ENCODE measurements at regions not wholly inside any gene's neighbourhood (a gene's known extent, or its start where the extent isn't known, plus 50 kb on each side); places are given as distances from the start of the nearest gene placed in this dataset.

GRCh38 chr20:59376109-59376841 lies 75.9 kb downstream of the EDN3 start:
- no peak for DNase-seq (ENCODE audit: low read depth in 2 of 2)

GRCh38 chr20:59376998-59377397 lies 76.6 kb downstream of the EDN3 start:
- DNase-seq (ENCODE audit: low read depth in 2 of 2), result no peak

DNA sequence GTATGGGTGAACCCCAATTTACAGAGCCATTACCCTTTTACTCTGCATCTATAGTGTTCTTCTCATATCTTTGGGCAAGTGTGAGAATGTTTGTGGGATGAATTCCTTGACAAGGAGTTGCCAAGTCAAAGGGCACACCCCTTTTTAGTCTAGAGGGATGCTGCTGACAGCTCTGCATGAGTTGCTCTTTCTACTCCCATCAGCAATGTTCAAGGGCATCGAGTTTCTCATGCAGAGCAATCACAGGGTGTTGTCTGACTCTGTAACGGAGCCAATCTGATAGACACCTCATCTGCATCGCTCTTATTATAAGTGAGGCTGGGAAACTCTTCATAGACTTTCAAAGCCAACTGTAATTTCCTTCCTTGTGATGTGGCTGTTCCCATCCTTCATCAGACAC lies 77.4 kb downstream of the EDN3 start:
- no peak for DNase-seq (ENCODE audit: low read depth in 2 of 2)

GRCh38 chr20:59378396-59378795 lies 78.0 kb downstream of the EDN3 start:
- no peak for DNase-seq (ENCODE audit: low read depth in 2 of 2)

GRCh38 chr20:59378966-59379365 lies 78.6 kb downstream of the EDN3 start:
- DNase-seq (ENCODE audit: low read depth in 2 of 2), result no peak

DNA sequence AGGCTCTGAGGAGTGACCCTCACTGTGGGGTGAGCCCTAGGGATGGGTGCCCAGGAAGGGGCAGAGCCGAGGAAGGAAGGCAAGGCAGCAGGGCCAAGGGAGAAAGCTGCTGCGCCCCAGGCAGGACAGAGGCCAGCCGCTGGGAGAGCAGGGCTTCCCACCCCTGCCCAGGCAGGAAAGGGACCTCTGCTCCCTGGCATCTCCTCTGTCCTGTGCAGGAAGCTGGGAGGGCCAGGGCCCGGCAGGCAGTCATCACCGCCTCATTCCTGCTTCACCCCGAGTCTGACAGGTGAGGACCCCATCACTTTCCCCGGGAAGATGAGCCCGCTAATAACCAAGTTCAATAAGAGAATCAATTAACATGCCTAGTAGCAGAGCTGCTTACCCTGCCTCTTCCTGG lies 81.3 kb downstream of the EDN3 start:
- DNase-seq (ENCODE audit: low read depth in 2 of 2), result no peak

DNA sequence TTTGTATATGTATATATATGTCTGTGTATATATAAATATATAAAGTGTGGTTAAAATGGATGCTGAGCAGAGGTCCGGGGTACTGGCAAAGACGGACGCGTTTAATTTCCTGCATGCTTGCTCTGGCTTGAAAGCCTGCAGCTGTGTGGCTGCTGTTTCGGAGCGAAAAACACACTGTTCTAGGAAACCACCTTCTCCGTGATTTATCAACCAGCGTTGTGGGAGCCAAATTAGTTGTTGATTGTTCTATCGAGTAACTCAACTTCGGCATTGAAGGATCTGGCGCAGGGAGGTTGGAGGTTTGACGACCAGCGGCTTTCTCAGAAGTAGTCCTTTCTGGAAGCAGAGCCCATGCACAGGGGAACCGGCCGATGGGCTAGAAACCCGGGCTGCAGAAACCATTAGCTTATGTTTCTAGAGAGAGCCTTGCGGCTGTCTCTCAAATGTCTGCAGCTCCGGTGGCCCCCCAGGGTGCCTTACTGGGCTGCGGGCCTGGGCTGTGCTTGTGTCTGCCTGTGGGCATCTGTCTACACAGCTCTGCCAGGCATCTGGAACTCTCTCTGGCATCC lies 81.8 kb downstream of the EDN3 start:
- DNase-seq (ENCODE audit: low read depth in 2 of 2), result no peak

DNA sequence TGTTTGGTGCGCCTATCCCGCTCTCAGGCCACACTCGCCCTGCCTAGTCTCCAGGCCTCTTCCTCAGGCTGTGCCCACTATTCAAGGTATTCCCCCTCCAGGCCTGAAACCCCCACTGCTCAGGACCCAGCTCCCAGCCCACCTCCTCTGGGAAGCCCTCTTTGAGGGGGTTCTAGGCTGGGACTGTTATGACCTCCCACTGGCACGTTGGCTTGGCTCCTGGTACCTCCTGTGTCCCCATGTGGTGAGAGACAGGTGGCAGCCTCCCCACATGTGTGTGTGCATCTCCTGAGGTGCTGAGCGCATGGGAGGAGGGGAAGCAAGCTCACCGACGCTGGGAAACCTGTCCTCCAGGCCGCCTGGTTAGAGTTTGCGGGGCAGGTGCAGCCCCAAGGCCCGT lies 82.5 kb downstream of the EDN3 start:
- DNase-seq (ENCODE audit: low read depth in 2 of 2), result no peak

DNA sequence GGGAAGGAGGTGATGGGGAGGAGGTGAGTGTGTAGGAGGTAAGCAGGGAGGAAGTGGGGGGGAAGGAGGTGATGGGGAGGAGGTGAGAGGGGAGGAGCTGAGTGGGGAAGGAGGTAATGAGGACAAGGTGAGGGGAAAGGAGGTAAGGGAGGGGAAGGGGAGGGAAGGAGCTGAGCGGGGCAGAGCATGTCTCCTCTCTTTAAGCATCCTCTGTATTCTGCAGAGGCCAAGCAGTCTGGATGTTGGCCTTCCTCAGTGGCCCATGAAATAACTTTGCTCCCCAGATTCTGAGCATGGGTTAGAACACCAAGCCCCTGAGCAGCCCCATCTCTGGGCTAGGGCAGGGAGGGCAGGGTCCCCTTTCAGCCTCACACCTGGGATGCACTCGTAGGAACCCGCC lies 84.6 kb downstream of the EDN3 start:
- DNase-seq (ENCODE audit: low read depth in 2 of 2), result no peak

DNA sequence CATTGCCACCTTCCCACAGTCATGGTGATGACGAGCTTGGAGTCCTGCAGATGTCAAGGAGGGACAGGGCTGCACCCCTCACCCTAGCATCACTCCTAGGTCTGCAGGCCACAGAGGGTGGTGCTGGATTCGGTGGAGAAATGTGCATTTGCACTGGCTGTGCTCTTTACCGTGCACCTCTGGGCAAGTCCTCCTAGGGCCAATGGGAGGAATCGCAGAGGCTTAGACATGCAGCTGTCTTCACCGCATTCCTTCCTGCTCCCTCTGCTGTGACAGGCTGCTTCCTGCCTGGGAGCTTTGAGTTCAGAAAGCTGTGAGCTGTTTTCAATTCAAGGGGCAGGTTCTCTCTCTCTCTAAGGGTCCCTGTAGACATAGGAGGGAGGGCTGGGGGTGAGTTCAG lies 85.1 kb downstream of the EDN3 start:
- DNase-seq (ENCODE audit: low read depth in 2 of 2), result no peak

- no peak for DNase-seq (ENCODE audit: low read depth in 2 of 2)
Observed at GRCh38 chr20:59386809-59387208, 86.4 kb downstream of the EDN3 start.

- no peak for DNase-seq (ENCODE audit: low read depth in 2 of 2)
Observed at GRCh38 chr20:59387891-59388290, 87.5 kb downstream of the EDN3 start.

DNA sequence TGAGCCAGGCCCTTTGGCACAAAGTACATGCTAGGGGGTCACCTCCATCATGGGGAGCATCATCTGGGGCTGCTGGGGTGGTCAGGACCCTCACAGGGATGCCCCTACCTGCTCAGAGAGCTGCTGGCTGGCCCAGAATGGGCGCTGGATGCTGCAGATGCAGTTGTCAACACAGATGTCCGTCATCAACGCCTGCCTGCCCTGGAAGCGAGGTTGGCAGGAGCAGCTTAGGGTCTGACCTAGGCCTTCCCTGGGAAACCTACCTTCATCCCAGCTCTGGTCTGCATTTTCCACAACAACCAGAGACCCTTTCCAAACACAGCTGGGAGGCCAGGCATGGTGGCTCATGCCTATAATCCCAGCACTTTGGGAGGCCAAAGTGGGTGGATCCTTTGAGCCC lies 88.0 kb downstream of the EDN3 start:
- DNase-seq (ENCODE audit: low read depth in 2 of 2), result no peak

GRCh38 chr20:59390437-59390836 lies 90.0 kb downstream of the EDN3 start:
- no peak for DNase-seq (ENCODE audit: low read depth in 2 of 2)

GRCh38 chr20:59391975-59392374 lies 91.6 kb downstream of the EDN3 start:
- no peak for DNase-seq (ENCODE audit: low read depth in 2 of 2)

GRCh38 chr20:59392736-59393135 lies 92.3 kb downstream of the EDN3 start:
- no peak for DNase-seq (ENCODE audit: low read depth in 2 of 2)

- no peak for DNase-seq (ENCODE audit: low read depth in 2 of 2)
Observed at GRCh38 chr20:59393142-59393541, 92.7 kb downstream of the EDN3 start.

DNA sequence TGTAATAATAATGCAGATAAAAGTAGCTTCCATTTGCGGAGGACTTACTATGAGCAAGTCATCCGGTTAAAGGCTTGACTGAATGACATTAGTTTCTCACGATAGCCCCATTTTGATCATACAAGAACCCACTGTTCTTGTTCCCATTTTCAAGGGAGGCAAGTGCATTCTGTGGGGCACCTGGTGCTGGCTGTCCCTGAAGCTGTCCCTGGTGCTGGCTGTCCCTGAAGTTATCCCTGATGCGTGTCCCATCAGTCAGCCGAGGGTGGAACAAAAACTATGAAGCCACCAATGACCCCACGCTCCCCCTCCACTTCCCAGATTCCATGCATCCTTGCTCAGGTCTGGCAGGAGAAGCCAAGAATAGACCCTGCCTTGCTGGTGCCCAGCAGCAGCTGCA lies 95.3 kb downstream of the EDN3 start:
- DNase-seq (ENCODE audit: low read depth in 2 of 2), result no peak

GRCh38 chr20:59398537-59399205 lies 98.3 kb downstream of the EDN3 start:
- DNase-seq (ENCODE audit: low read depth in 2 of 2), result no peak

DNA sequence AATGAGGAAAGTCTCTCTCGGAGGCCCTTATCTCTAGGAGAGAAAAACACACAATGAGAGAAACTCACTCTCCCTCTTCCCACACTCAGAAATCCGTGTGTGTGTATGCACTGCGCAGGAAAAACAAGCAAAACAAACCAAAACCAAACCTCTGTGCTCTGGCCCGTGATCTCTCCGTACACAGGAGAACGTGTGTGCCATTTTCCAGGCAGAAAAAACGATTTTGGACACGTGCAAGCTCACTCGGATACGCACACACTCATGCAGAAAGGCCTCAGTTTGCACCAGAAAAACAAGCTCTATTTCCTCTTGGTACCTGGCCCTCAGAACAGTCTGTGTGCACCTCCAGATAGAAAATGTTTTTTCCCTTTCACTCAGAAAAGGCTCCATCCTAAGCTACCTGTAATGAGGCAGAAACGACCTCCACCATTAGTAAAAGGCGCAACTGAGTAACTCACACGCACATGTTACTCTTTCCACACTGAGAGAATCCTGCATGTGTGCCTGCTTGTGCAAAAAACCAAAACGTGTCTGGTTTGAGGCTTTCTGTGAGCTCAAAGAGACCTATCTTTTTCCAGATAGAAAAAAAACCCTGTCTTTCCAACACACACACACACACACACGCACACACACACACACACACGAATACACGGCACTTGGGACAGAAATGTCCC lies 99.2 kb downstream of the EDN3 start:
- DNase-seq (ENCODE audit: low read depth in 2 of 2), result no peak

GRCh38 chr20:59400708-59401107 lies 100.3 kb downstream of the EDN3 start:
- peak in 1 of 2 donors; percentile 4 for DNase-seq (ENCODE audit: low read depth in 2 of 2)

- no peak for DNase-seq (ENCODE audit: low read depth in 2 of 2)
Observed at GRCh38 chr20:59402681-59403080, 102.3 kb downstream of the EDN3 start.
